Skeletal muscle satellite cell (primary cell): ENCODE measurements at regions not wholly inside any gene's neighbourhood (a gene's known extent, or its start where the extent isn't known, plus 50 kb on each side); places are given as distances from the start of the nearest gene placed in this dataset.

ENCODE experiments used
- H3K27me3 ChIP-seq: 2 replicates; pipeline ENCODE4 v1.7.0; 2013; ENCODE audit warnings: low read length; ENCODE audit not compliant: control insufficient read depth, insufficient read depth
- H3K36me3 ChIP-seq: 2 replicates; pipeline ENCODE4 v1.7.0; 2013; ENCODE audit warnings: mild to moderate bottlenecking, control low read depth, low read length; ENCODE audit not compliant: insufficient read depth
- H3K4me1 ChIP-seq: 2 replicates; pipeline ENCODE4 v1.7.0; 2013; ENCODE audit warnings: low read length; ENCODE audit not compliant: control insufficient read depth, insufficient read depth
- H3K4me2 ChIP-seq: 2 replicates; pipeline ENCODE4 v1.7.0; 2013; ENCODE audit warnings: mild to moderate bottlenecking, low read length
- H3K4me3 ChIP-seq: 2 replicates; pipeline ENCODE4 v1.7.0; 2013; ENCODE audit warnings: low read length
- H3K9ac ChIP-seq: 2 replicates; pipeline ENCODE4 v1.7.0; 2013; ENCODE audit warnings: mild to moderate bottlenecking, low read depth, low read length, moderate library complexity
- H3K9me3 ChIP-seq: replicated peaks from 2 replicates; pipeline ENCODE4 v1.7.0; 2013; ENCODE audit warnings: mild to moderate bottlenecking, control low read depth, low read length

DNA sequence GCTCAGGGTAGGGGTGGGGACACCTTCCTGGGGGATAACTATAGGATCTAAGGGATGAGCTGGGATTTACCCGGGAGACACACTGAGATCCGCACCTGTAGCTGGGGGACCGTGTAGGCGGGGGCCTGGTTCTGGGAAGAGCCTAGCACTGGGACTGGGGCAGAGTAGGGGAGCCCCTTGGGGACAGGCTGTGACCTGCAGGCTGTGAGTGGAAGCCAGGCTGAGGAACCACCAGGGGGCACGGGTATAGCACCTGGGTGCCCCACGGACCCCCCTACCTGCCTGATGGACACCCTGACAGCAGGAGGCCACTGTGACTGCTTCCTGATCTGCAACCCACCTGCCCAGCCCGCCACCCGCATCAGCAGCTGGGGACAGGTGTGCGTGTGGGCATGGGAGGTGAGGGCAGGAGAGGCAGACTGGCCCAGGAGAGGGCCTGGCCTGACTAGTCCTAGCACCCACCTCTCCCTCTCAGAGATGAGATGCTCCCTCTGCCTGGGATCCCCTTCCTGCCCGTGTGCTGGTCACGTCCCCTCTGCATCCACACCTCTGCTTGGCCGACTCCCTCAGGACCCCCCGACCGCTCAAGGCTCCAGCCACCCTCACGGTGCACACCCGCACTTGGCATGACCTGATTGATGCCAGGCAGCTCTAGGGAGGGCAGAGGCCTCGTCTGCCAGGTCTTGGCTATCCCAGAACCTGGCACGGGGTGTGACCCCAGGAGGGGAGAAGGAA is 94.2 kb upstream of the NKX1-1 start:
- H3K27me3 ChIP-seq = peaks cover 10% of the 10 kb centered on the region
- H3K9ac ChIP-seq = no peak overlapping the region
- no peak overlapping the region for H3K4me2 ChIP-seq
- no peaks in the 10 kb centered on the region for H3K9me3 ChIP-seq
- no peaks in the 10 kb centered on the region for H3K36me3 ChIP-seq
- H3K4me3 ChIP-seq = no peak overlapping the region
- H3K4me1 ChIP-seq = no peaks in the 10 kb centered on the region

DNA sequence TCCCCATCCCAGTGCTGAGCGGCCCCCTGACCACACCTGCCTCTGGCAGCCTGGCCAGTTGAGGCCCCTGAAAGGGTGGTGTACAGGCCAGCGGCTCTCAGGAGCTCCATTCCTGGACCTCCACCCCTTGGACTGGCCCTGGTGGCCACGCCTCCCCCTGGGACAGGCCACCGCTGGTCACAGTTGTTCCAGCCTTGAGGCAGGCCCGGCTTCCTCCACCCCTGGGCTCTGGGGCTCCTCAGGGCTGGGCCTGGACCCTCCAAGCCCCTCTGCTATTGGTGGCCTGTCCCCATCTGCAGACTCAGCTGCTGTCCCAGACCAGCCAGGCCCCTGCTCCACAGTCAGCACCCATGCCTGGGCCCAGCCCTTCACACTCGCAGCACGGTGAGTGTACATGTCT is 93.2 kb upstream of the NKX1-1 start:
- Histone ChIP-seq H3K9ac (no peak overlapping the region), H3K4me2 (no peak overlapping the region), H3K4me3 (no peak overlapping the region), H3K4me1 (no peaks in the 10 kb centered on the region), H3K9me3 (no peaks in the 10 kb centered on the region), H3K36me3 (no peaks in the 10 kb centered on the region), H3K27me3 (peaks cover 10% of the 10 kb centered on the region)

DNA sequence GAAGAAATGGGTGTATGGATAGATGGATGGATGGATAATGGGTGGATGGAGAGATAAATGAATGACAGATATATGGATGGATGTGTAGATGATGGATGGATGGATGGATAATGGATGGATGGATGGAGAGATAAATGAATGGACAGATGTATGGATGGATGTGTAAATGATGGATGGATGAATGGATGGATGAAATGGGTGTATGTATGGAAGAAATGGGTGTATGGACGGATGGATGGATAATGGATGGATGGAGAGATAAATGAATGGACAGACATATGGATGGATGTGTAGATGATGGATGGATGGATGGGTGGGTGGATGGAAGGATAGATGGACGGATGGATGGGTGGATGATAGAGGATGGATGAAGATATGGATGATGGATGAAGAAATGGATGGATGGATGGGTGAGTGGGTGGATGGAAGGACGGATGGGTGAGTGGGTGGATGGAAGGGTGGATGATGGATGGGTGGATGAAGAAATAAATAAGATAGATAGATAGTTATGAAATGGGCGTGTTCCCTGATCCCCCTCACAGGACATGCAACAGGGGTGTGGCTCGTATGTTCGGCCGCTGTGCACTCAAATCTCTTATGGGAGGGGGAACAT is 91.1 kb upstream of the NKX1-1 start:
- Histone ChIP-seq H3K36me3 (no peaks in the 10 kb centered on the region), H3K4me2 (no peak overlapping the region), H3K9me3 (no peaks in the 10 kb centered on the region), H3K4me1 (no peaks in the 10 kb centered on the region), H3K27me3 (peaks cover 32% of the 10 kb centered on the region), H3K9ac (no peak overlapping the region), H3K4me3 (no peak overlapping the region)

DNA sequence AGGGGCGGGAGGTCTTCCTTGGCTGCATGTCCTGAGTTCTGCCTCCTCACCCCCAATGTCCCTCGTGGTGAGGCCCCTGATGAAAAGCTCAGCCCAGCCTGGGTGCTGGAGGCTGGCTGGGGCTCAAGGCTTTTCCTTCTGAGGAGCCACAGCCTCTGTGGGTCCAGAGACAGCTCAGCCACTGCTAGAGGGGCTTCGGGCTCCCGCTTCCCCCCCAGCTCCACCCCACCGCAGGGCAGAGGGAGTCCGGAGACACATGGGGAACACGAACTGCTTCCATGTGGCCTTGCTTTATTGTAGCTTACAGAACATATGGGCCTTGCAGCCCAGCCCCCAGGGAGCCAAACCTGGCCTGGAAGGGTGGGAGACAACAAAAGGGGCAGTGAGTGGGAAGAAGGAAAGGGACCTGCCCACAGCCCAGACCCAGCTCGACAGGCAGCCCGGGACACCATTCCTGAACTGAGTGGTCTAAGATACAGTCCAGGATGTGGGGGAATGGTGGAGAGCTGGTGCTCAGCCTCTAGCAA is 89.9 kb upstream of the NKX1-1 start:
- no peak overlapping the region for H3K9ac ChIP-seq
- no peak overlapping the region for H3K4me3 ChIP-seq
- no peaks in the 10 kb centered on the region for H3K4me1 ChIP-seq
- no peaks in the 10 kb centered on the region for H3K36me3 ChIP-seq
- peaks cover 43% of the 10 kb centered on the region for H3K27me3 ChIP-seq
- no peak overlapping the region for H3K4me2 ChIP-seq
- H3K9me3 ChIP-seq = no peaks in the 10 kb centered on the region

DNA sequence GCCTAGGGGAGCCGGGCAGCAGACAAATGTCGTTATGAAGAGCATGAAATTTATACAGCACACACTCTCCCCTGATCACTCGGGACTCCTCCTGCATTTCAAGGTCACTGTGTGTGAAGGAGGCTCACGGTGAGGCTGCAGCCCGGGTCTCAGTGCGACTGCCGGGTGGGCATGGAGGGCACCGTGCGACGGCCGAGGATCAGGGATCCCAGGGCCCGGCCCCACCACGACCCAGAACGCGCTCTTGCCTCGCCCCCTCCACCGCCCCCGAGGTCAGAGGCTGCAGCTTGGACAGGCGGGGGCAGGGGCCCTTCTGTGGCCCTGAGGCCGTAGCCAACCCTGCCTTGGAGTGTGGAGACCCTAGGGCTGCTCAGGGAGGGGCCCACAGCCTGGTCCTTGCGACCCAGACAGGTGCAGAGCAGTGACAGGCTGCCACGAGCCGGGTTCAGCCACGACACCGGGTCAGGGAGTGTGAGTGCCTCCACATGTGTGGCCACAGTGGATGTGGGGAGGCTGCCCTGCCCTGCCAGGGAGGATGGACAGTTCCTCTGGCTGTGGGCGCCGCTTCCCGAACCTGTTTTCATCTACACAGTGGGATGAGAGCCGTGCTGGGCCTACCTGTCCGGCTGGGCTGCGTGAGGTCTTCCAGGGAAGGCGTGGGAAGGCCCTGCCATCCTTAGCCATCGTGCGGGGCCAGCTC is 89.3 kb upstream of the NKX1-1 start:
- H3K36me3 ChIP-seq = no peaks in the 10 kb centered on the region
- no peaks in the 10 kb centered on the region for H3K4me1 ChIP-seq
- peaks cover 45% of the 10 kb centered on the region for H3K27me3 ChIP-seq
- H3K9ac ChIP-seq = no peak overlapping the region
- H3K4me3 ChIP-seq = no peak overlapping the region
- H3K9me3 ChIP-seq = no peaks in the 10 kb centered on the region
- no peak overlapping the region for H3K4me2 ChIP-seq

DNA sequence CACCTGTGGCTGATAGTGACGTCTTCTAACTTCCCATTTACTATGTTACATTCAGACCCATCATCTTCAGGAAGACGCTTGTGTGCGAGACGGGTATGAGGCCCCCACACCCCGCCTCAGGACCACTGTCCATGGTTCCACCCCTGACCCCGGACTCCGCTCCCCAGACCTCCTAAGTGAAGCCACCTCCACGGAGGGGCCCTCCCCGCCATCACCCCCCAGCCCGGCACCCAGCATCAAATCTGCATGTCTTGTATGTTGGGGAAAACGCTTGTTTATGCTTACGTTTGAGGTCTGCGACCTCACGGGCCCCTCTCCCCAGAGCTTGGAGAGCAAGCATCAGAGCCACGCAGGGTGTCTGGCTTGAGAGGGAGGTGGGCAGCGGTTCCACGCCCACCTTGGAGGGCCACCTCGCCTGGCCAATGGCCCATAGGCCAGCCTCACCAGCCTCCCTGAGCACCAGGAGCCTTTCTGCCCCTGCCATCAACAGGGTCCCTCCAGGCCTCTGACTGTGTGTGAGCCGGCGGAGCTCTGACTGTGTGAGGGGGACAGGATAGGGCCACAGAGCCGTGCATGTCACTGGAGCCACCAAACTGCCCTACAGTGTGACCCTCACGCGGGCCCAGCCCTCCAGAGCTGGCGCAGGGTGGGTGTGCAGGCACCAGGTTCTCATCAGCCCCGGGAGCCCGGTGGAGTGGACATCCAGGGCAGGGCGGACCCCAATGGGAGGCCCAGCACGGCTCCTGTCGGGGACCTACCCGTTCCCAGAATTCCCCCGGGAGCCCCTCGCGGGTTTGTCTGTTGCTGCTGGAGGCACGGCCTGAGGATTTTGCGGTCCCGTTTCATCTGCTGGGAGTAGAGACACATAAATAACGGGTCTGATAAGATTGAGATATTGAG is 88.4 kb upstream of the NKX1-1 start:
- H3K4me1 ChIP-seq = no peaks in the 10 kb centered on the region
- H3K4me3 ChIP-seq = no peak overlapping the region
- no peaks in the 10 kb centered on the region for H3K36me3 ChIP-seq
- no peak overlapping the region for H3K9ac ChIP-seq
- H3K4me2 ChIP-seq = no peak overlapping the region
- no peaks in the 10 kb centered on the region for H3K9me3 ChIP-seq
- H3K27me3 ChIP-seq = peaks cover 46% of the 10 kb centered on the region

DNA sequence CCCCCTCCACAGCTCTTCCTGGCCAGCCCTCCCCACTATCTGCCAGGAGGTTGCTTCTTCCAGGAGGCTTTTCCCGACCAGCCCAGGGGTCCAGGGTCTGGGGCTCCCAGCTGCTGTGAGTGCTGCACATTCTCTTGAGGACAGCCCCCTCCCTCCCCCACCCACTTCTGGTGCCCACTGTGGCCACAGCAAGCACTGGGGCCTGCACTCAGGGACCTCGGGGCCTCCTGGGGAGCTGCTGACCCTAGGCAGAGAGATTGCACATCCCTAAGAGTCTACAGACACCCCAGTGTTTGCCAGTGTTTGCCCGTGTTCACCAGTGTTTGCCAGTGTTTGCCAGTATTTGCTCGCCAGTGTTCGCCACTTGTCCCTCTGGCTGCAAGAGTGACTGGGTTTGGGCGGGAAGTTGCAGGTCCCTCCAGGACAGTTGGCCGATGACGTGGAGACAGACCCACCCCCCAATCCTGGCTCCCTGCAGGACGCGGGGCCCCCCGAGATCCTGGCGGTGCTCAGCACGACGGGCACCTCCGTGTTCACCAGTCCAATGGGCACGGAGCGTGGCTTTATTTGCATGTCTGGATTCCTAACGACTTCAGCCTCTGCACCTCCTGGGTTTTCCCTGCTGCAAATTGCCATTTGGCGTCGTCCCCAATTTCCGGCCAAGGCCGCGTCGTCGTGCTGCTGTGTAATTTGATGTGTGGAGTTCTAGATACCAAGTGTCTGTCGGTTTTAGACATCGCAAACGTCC is 87.5 kb upstream of the NKX1-1 start:
- no peak overlapping the region for H3K9ac ChIP-seq
- no peaks in the 10 kb centered on the region for H3K36me3 ChIP-seq
- H3K9me3 ChIP-seq = no peaks in the 10 kb centered on the region
- no peaks in the 10 kb centered on the region for H3K4me1 ChIP-seq
- no peak overlapping the region for H3K4me2 ChIP-seq
- peaks cover 48% of the 10 kb centered on the region for H3K27me3 ChIP-seq
- H3K4me3 ChIP-seq = no peak overlapping the region

DNA sequence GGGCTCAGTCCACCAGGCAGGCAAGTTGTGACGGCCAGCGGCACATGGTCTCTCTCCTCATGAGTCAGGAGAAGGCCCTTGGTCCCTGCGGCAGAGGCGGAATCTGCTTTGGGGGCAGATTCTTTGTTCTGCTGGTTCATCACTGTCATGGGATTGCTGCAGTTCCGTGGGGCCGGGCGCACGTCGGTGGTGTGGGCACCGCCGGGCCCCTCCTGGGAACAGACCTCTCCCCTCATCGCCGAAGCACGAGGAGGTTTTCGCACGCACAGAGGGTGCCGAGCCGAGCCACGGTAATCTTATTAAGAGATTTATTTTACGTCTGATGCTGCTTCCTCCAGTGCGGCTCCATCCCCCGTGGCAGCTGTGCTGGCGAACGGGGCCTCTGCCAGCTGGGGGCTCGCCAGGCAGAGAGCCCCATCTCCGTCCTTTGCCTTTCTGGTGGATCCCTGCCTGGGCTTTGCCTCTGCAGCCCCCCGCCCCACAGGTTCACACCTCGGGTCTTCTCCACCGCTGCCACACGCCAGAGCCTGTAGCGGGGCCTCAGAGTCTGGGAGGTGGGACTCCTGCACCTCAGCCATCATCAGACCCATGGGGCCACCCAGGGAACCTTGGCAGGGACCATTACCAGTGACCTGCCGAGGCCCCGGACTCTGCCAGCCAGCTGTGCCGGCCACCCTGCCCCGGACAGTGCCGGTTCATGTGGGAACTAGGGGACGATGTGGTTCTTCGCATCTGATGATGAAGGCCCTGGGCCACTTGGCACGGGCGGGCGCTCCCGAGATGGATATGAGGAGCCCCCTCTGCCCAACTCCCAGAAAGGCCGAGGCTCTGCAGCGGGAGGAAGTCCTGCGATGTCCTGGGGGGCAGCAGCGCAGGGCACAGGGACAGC is 86.7 kb upstream of the NKX1-1 start:
- H3K9ac ChIP-seq = no peak overlapping the region
- H3K4me1 ChIP-seq = no peaks in the 10 kb centered on the region
- H3K36me3 ChIP-seq = no peaks in the 10 kb centered on the region
- peaks cover 48% of the 10 kb centered on the region for H3K27me3 ChIP-seq
- no peak overlapping the region for H3K4me3 ChIP-seq
- H3K4me2 ChIP-seq = no peak overlapping the region
- no peaks in the 10 kb centered on the region for H3K9me3 ChIP-seq

DNA sequence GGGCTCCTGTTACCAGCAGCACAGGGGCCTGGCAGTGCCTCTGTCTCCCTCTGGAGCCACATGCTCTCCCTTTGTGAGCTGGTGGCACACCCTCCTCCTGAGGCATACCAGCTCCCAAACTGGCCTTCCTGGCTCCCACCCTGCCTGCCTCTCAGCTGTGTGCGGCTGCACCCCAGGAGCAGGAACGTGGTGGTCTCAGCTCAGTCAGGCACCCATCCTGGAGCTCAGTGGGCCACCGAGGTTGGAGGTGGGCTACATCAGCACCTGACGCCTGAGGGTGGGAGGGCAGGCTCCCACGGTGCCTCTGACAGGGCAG is 85.9 kb upstream of the NKX1-1 start:
- H3K9ac ChIP-seq = no peak overlapping the region
- no peak overlapping the region for H3K4me3 ChIP-seq
- no peak overlapping the region for H3K4me2 ChIP-seq
- no peaks in the 10 kb centered on the region for H3K36me3 ChIP-seq
- H3K4me1 ChIP-seq = no peaks in the 10 kb centered on the region
- peaks cover 48% of the 10 kb centered on the region for H3K27me3 ChIP-seq
- peaks cover 3% of the 10 kb centered on the region for H3K9me3 ChIP-seq
